KMS-11 (cell line): ENCODE measurements at regions not wholly inside any gene's neighbourhood (a gene's known extent, or its start where the extent isn't known, plus 50 kb on each side); places are given as distances from the start of the nearest gene placed in this dataset.

ENCODE experiments used
- H2AFZ ChIP-seq: fragments of 200-600 bp; sonication (generic); 2 replicates; pipeline ENCODE4 v1.6.1; 2016; ENCODE audit warnings: antibody characterized with exemption, mixed run types, low read depth
- H3K27ac ChIP-seq: fragments of 200-600 bp; sonication (generic); 2 replicates; pipeline ENCODE4 v1.6.1; 2016; ENCODE audit warnings: mild to moderate bottlenecking, mixed run types
- H3K27me3 ChIP-seq: fragments of 200-600 bp; sonication (generic); 2 replicates; pipeline ENCODE4 v1.6.1; 2017; ENCODE audit warnings: mild to moderate bottlenecking, low read depth, mixed run types, moderate library complexity; ENCODE audit not compliant: insufficient read depth
- H3K36me3 ChIP-seq: fragments of 200-600 bp; sonication (generic); 2 replicates; pipeline ENCODE4 v1.6.1; 2017; ENCODE audit warnings: mild to moderate bottlenecking, mixed run types; ENCODE audit not compliant: insufficient read depth
- H3K4me1 ChIP-seq: fragments of 200-600 bp; sonication (generic); 2 replicates; pipeline ENCODE4 v1.6.1; 2016; ENCODE audit warnings: mild to moderate bottlenecking, low read depth, mixed run types; ENCODE audit not compliant: poor library complexity, severe bottlenecking
- H3K4me2 ChIP-seq: fragments of 200-600 bp; sonication (generic); 2 replicates; pipeline ENCODE4 v1.7.0; 2016; ENCODE audit warnings: mild to moderate bottlenecking, mixed run types
- H3K4me3 ChIP-seq: fragments of 200-600 bp; sonication (generic); IDR thresholded peaks from 2 replicates; pipeline ENCODE4 v1.6.1; 2017; ENCODE audit warnings: low read depth, low read length, mixed read lengths; ENCODE audit not compliant: insufficient read depth
- H3K79me2 ChIP-seq: fragments of 200-600 bp; sonication (generic); 2 replicates; pipeline ENCODE4 v1.6.1; 2016; ENCODE audit warnings: low read depth, mixed run types; ENCODE audit not compliant: insufficient read depth
- H3K9ac ChIP-seq: fragments of 200-600 bp; sonication (generic); 2 replicates; pipeline ENCODE4 v1.6.1; 2016; ENCODE audit warnings: mild to moderate bottlenecking, mixed run types
- H4K20me1 ChIP-seq: fragments of 200-600 bp; sonication (generic); 2 replicates; pipeline ENCODE4 v1.6.1; 2016; ENCODE audit warnings: mild to moderate bottlenecking, mixed run types; ENCODE audit not compliant: insufficient read depth
- CTCF ChIP-seq: fragments of 200-600 bp; sonication (generic); conservative IDR thresholded peaks from 2 replicates; pipeline ENCODE4 v1.6.1; 2017; ENCODE audit warnings: low read depth, mild to moderate bottlenecking, antibody characterized with exemption, low read length, moderate library complexity, mixed read lengths

- H3K79me2 ChIP-seq, result no peaks in the 10 kb centered on the region
- H3K27me3 ChIP-seq, result no peaks in the 10 kb centered on the region
- H3K4me2 ChIP-seq, result no peak overlapping the region
- H2AFZ ChIP-seq, result no peak overlapping the region
- no peak for TF ChIP-seq CTCF
- H3K36me3 ChIP-seq, result no peaks in the 10 kb centered on the region
- no peak overlapping the region for H3K4me3 ChIP-seq
- H4K20me1 ChIP-seq, result no peaks in the 10 kb centered on the region
- no peak overlapping the region for H3K9ac ChIP-seq
- H3K4me1 ChIP-seq, result peaks cover 29% of the 10 kb centered on the region
- no peak overlapping the region for H3K27ac ChIP-seq
These were observed 453.4 kb upstream of the GRAMD2B start for GRCh38 chr5:125969814-125970171.

- Histone ChIP-seq H3K9ac (no peak overlapping the region), H3K36me3 (no peaks in the 10 kb centered on the region), H3K79me2 (no peaks in the 10 kb centered on the region), H3K4me2 (no peak overlapping the region), H3K4me3 (no peak overlapping the region), H4K20me1 (no peaks in the 10 kb centered on the region), H3K27ac (no peak overlapping the region), H3K4me1 (peaks cover 29% of the 10 kb centered on the region), H2AFZ (no peak overlapping the region), H3K27me3 (no peaks in the 10 kb centered on the region)
- no peak for TF ChIP-seq CTCF
These were observed 452.4 kb upstream of the GRAMD2B start for GRCh38 chr5:125970631-125971307.

- H2AFZ ChIP-seq, result no peak overlapping the region
These were observed 450.5 kb upstream of the GRAMD2B start for GRCh38 chr5:125972706-125973105.

GRCh38 chr5:125974679-125975078, 448.5 kb upstream of the GRAMD2B start:
- H3K9ac ChIP-seq, result no peak overlapping the region
- no peak for TF ChIP-seq CTCF
- H3K4me2 ChIP-seq, result no peak overlapping the region
- no peak overlapping the region for H2AFZ ChIP-seq
- no peaks in the 10 kb centered on the region for H4K20me1 ChIP-seq
- no peaks in the 10 kb centered on the region for H3K79me2 ChIP-seq
- H3K4me3 ChIP-seq, result no peak overlapping the region
- no peaks in the 10 kb centered on the region for H3K36me3 ChIP-seq
- H3K4me1 ChIP-seq, result no peaks in the 10 kb centered on the region
- no peak overlapping the region for H3K27ac ChIP-seq
- no peaks in the 10 kb centered on the region for H3K27me3 ChIP-seq

More at GRCh38 chr5:125972706-125973105, 450.5 kb upstream of the GRAMD2B start:
- Histone ChIP-seq H3K36me3 (no peaks in the 10 kb centered on the region), H3K27me3 (no peaks in the 10 kb centered on the region), H4K20me1 (no peaks in the 10 kb centered on the region), H3K4me1 (peaks cover 11% of the 10 kb centered on the region), H3K9ac (no peak overlapping the region), H3K27ac (no peak overlapping the region), H3K79me2 (no peaks in the 10 kb centered on the region), H3K4me2 (no peak overlapping the region), H3K4me3 (no peak overlapping the region)
- TF ChIP-seq CTCF, result no peak
